GM10266 (cell line): ENCODE measurements at regions not wholly inside any gene's neighbourhood (a gene's known extent, or its start where the extent isn't known, plus 50 kb on each side); places are given as distances from the start of the nearest gene placed in this dataset.

Experiments
- DNase-seq: peaks from one replicate; pipeline ENCODE4 v3.0.0; 2012; ENCODE audit errors: extremely low spot score
- TF ChIP-seq, protein P1 (sequence below): IDR thresholded peaks from 2 replicates; pipeline ENCODE4 v1.5.1; 2012; ENCODE audit warnings: mild to moderate bottlenecking, low read depth; ENCODE audit not compliant: control insufficient read depth, insufficient read depth; ENCODE audit errors: missing control alignments

DNA sequence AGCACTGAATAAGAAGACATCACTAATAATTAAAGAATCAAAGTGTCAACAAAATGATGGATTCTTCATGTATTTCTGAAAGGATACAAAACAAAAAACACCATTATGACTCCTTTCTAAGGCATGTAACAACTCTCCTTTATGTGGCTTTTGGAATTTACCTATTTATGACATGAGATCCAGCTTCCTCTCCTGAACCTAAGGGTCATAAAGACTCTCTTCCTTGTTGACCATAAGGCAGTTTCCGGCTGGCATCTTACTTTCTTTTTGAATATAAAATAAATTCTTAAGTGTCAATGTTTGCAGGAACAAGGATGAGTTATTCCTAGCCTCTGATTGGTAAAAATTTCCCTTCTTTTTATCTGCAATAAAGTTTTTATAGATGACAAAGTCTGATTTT is 111.1 kb upstream of the GRPR start:
- TF ChIP-seq, protein P1, sequence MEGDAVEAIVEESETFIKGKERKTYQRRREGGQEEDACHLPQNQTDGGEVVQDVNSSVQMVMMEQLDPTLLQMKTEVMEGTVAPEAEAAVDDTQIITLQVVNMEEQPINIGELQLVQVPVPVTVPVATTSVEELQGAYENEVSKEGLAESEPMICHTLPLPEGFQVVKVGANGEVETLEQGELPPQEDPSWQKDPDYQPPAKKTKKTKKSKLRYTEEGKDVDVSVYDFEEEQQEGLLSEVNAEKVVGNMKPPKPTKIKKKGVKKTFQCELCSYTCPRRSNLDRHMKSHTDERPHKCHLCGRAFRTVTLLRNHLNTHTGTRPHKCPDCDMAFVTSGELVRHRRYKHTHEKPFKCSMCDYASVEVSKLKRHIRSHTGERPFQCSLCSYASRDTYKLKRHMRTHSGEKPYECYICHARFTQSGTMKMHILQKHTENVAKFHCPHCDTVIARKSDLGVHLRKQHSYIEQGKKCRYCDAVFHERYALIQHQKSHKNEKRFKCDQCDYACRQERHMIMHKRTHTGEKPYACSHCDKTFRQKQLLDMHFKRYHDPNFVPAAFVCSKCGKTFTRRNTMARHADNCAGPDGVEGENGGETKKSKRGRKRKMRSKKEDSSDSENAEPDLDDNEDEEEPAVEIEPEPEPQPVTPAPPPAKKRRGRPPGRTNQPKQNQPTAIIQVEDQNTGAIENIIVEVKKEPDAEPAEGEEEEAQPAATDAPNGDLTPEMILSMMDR: no peak
- DNase-seq: no peak

DNA sequence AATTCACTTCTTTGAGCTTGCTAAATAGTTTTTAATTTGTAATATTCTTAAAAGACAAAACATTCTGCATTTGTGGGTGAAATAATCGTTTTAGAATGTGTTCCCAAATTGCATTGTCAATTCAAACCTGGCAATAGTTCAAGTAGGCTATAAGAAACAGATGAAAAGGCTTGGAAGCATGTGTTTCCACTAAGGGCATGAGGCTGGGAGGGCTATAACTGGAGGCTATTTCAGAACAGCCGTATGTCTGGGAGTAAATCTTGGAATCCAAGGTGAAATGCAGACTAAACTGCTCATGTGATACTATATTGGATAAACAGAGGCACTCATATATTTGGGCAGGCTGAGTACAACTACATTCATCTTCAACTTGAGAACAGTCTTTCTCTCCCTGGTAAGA is 117.4 kb upstream of the GRPR start:
- TF ChIP-seq, protein P1: no peak
- DNase-seq: no peak

DNA sequence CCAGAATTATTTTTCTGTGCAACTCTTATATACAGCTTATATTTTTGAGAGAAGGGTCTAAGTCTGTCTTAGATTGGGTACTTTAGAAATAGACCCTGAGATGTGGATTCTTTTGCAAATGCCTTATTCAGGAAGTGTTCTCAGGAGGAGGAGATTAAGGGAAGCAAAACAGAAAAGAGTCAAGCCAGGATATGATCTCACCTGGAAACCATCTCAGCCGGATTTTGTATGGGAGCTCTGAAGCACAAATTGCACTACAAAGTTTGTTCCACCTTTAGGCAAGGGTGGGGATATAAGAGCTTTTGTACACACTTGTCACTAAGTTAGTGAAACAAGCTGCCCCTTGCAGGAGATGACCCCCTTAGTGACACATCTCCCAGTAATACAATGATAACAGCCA is 121.2 kb upstream of the GRPR start:
- TF ChIP-seq, protein P1: no peak
- DNase-seq: no peak

DNA sequence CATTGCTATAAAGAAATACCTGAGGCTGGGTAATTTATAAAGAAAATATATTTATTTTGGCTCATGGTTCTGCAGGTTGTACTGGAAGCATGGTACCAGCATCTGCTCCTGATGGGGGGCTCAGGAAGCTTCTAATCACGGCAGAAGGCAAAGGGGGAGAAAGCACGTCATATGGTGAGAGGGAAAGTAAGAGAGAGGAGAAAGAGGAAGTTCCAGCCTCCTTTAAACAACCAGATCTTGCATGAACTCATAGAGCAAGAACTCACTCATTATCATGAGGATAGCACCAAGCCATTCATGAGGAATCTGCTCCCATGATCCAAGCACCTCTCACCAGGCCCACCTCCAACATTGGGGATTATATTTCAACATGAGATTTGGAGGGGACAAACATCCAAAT is 125.0 kb upstream of the GRPR start:
- DNase-seq: no peak
- TF ChIP-seq, protein P1: no peak

DNA sequence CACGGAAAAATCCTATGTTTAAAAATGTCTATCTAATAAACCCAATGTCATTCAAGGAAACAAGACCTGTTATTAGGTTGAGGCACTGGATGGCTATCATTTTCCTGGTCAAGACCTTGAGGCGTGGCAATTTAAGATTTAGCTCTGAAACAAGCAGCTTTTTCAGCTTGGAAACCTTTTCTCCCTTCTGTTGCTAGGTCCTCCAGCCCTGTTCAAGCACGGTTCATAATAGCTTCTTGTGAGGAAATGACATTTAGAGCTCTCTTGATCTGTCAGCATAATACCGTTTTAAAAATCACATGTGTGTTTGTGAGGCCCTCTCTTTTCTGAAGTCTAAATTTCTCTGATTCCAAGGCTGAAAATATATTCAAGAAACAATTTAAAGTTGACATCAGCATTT is 133.6 kb upstream of the GRPR start:
- DNase-seq: no peak
- TF ChIP-seq, protein P1: no peak

DNA sequence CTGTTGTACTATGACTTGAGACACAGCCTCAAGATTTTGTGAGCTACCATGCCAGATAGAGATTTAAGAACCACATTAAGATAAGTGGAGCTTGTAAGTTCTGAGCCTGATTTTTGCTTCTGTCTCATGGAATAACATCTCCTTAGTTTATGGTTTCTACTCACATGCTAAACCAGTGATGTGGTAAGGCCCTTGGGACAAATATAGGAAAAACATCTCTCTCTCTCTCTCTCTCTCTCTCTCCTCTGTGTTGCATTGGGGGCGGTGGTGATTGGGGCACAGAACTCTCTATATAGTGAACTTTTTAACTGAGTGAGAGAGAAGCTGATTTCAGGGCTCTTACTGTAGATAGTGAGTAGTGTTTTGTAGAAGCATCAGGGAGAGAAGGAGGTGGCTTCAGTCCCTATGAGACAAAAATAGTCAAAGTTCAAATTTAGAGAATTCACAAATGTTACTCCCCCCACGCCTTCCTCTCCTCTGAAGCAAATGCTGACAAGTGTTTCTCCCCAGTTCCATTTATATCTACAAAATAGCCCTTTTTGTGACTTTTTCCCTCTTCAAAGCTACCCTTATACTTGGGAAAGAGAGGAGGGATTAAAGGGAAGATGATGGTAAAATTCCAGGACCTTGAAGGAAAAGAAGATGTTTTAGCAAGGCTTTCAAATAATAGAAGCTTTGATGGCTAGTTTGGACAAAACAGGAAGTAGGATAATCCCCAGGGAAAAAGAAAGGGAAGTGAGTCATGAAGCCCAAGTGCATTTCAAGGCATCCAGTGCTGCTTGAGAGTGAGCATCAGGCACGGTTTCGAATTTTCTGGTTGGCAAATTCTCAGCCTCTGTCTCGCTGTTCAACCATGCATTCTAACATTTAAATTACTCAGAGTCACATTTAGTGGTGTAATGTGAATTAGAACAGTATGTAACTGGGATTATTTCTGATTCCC is 134.3 kb upstream of the AP1S2 start:
- TF ChIP-seq, protein P1: no peak
- no peak for DNase-seq

DNA sequence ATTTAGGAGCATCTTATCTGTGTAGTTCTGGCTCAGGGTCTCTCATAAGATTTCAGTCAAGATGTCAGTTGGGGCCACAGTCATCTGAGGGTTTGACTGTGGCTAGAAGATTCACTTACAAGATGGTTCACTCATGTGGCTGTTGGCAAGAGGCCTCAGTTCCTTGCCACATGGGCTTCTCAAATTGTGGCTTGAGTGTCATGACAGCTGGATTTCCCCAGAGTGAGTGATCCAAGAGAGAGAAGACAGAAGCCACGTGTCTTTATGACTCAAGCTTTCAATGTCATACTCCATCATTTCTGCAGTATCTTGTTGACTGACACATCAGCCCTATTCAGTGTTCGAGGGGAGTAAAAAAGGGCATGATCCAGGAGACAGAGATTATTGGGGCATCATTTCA is 131.3 kb upstream of the AP1S2 start:
- TF ChIP-seq, protein P1: no peak
- no peak for DNase-seq
